IMR-90 (cell line): ENCODE measurements at regions not wholly inside any gene's neighbourhood (a gene's known extent, or its start where the extent isn't known, plus 50 kb on each side); places are given as distances from the start of the nearest gene placed in this dataset.
A peak's percentile ranks its signal among the peaks of the same experiment; 100 is the strongest.

Experiments used
- ATAC-seq: fragments of 200-7000 bp; cut with Tn5 transposase; 2 replicates; pipeline ENCODE4 v1.9.1; 2020; ENCODE audit warnings: low read depth, mild to moderate bottlenecking, moderate library complexity
- BruUV-seq: library from RNA; stranded (reverse); fragments of 400-500 nt; replicated peaks from 2 replicates; lab custom pipeline; 2021; lab: Mats Ljungman, UMichigan
- CTCF ChIA-PET: fragments of 300-600 bp; formaldehyde crosslinking; extraction: SDS; loops from one replicate; lab custom pipeline; 2021; ENCODE audit warnings: antibody characterized with exemption; lab: Yijun Ruan, JAX
- POLR2A ChIA-PET: fragments of 300-600 bp; sonication (Branson Sonifier 250); formaldehyde crosslinking; loops from one replicate; lab custom pipeline; 2022; ENCODE audit warnings: antibody characterized with exemption; ENCODE audit not compliant: unreplicated experiment; lab: Charles Lee
- DNase-seq: peaks from one replicate; pipeline ENCODE4 v3.0.0; 2013
- H2AFZ ChIP-seq: replicated peaks from 2 replicates; pipeline ENCODE3; 2013; ENCODE audit warnings: low read length, mild to moderate bottlenecking; ENCODE audit not compliant: poor library complexity
- H2AK5ac ChIP-seq: 2 replicates; pipeline ENCODE4 v1.6.1; 2013; ENCODE audit warnings: low read depth, low read length, inconsistent platforms
- H2AK9ac ChIP-seq: replicated peaks from 2 replicates; pipeline ENCODE3; 2013; ENCODE audit warnings: mild to moderate bottlenecking, low read depth, low read length, moderate library complexity; ENCODE audit not compliant: poor library complexity
- H2BK120ac ChIP-seq: 2 replicates; pipeline ENCODE4 v1.6.1; 2013; ENCODE audit warnings: low read depth, low read length, inconsistent platforms
- H2BK15ac ChIP-seq: 3 replicates; pipeline ENCODE4 v1.6.1; 2013; ENCODE audit warnings: low read depth, low read length, inconsistent platforms
- H2BK20ac ChIP-seq: 2 replicates; pipeline ENCODE4 v1.6.1; 2013; ENCODE audit warnings: low read depth, mild to moderate bottlenecking, inconsistent platforms, low read length, moderate library complexity
- H2BK5ac ChIP-seq: 2 replicates; pipeline ENCODE4 v1.6.1; 2013; ENCODE audit warnings: mild to moderate bottlenecking, low read depth, low read length, inconsistent platforms; ENCODE audit not compliant: poor library complexity, severe bottlenecking
- H3K14ac ChIP-seq: replicated peaks from 2 replicates; pipeline ENCODE4 v1.6.1; 2013; ENCODE audit warnings: low read depth, low read length, inconsistent platforms
- H3K18ac ChIP-seq: 2 replicates; pipeline ENCODE4 v1.6.1; 2013; ENCODE audit warnings: low read depth, low read length, control low read depth
- H3K23ac ChIP-seq: 2 replicates; pipeline ENCODE4 v1.6.1; 2013; ENCODE audit warnings: low read depth, low read length, inconsistent platforms
- H3K27ac ChIP-seq: 2 replicates; pipeline ENCODE4 v1.5.1; 2013; ENCODE audit warnings: mild to moderate bottlenecking, control low read depth, low read length; ENCODE audit not compliant: insufficient read depth
- H3K27me3 ChIP-seq: 2 replicates; pipeline ENCODE4 v1.6.1; 2013; ENCODE audit warnings: low read length; ENCODE audit not compliant: control insufficient read depth, insufficient read depth
- H3K36me3 ChIP-seq: 2 replicates; pipeline ENCODE4 v1.6.1; 2013; ENCODE audit warnings: low read length, mixed read lengths; ENCODE audit not compliant: control insufficient read depth, insufficient read depth
- H3K4ac ChIP-seq: 2 replicates; pipeline ENCODE4 v1.6.1; 2013; ENCODE audit warnings: low read depth, low read length, inconsistent platforms
- H3K4me1 ChIP-seq: 2 replicates; pipeline ENCODE4 v1.6.1; 2013; ENCODE audit warnings: low read length, mixed read lengths; ENCODE audit not compliant: control insufficient read depth, insufficient read depth
- H3K4me2 ChIP-seq: 2 replicates; pipeline ENCODE4 v1.6.1; 2013; ENCODE audit warnings: low read depth, mild to moderate bottlenecking, control low read depth, low read length, moderate library complexity
- H3K4me3 ChIP-seq: 2 replicates; pipeline ENCODE4 v1.5.1; 2013; ENCODE audit warnings: low read depth, mild to moderate bottlenecking, control low read depth, low read length, moderate library complexity; ENCODE audit not compliant: insufficient read depth
- H3K56ac ChIP-seq: 2 replicates; pipeline ENCODE4 v1.6.1; 2013; ENCODE audit warnings: low read length, inconsistent platforms; ENCODE audit not compliant: insufficient read depth; ENCODE audit errors: extremely low read depth
- H3K79me1 ChIP-seq, 2 experiments: 2 replicates each; pipeline ENCODE4 v1.6.1; 2013; ENCODE audit warnings: low read length in 2 of 2, inconsistent platforms in 1 of 2, low read depth in 1 of 2
- H3K9ac ChIP-seq: 2 replicates; pipeline ENCODE4 v1.6.1; 2013; ENCODE audit warnings: low read depth, low read length, control low read depth
- H3K9me1 ChIP-seq: 2 replicates; pipeline ENCODE4 v1.6.1; 2013; ENCODE audit warnings: low read length, inconsistent platforms; ENCODE audit not compliant: insufficient read depth
- H3K9me3 ChIP-seq: 2 replicates; pipeline ENCODE4 v1.6.1; 2013; ENCODE audit warnings: low read length; ENCODE audit not compliant: control insufficient read depth, insufficient read depth
- H4K20me1 ChIP-seq: 2 replicates; pipeline ENCODE4 v1.6.1; 2013; ENCODE audit warnings: low read length, inconsistent platforms; ENCODE audit not compliant: insufficient read depth
- H4K5ac ChIP-seq: 2 replicates; pipeline ENCODE4 v1.6.1; 2013; ENCODE audit warnings: mild to moderate bottlenecking, low read depth, low read length, control low read depth
- H4K8ac ChIP-seq, 2 experiments: 2 replicates each; pipeline ENCODE4 v1.6.1; 2013; ENCODE audit warnings: low read depth in 2 of 2, low read length in 2 of 2, control low read depth in 1 of 2, inconsistent platforms in 1 of 2
- H4K91ac ChIP-seq: 2 replicates; pipeline ENCODE4 v1.6.1; 2013; ENCODE audit warnings: low read depth, low read length, inconsistent platforms; ENCODE audit not compliant: insufficient read depth
- CEBPB ChIP-seq: IDR thresholded peaks from 2 replicates; pipeline ENCODE4 v1.6.1; 2012; ENCODE audit warnings: low read depth, low read length, improper control_type of control experiment
- MAFK ChIP-seq: IDR thresholded peaks from 2 replicates; pipeline ENCODE4 v1.6.1; 2012; ENCODE audit warnings: low read depth, low read length, improper control_type of control experiment
- MAZ ChIP-seq: IDR thresholded peaks from 2 replicates; pipeline ENCODE4 v1.6.1; 2012; ENCODE audit warnings: low read depth, mild to moderate bottlenecking, low read length, improper control_type of control experiment, moderate library complexity, borderline replicate concordance
- MXI1 ChIP-seq: IDR thresholded peaks from 2 replicates; pipeline ENCODE4 v1.6.1; 2012; ENCODE audit warnings: low read depth, mild to moderate bottlenecking, low read length, moderate library complexity, borderline replicate concordance
- POLR2A ChIP-seq: IDR thresholded peaks from 2 replicates; pipeline ENCODE4 v1.6.1; 2012; ENCODE audit warnings: mild to moderate bottlenecking, low read depth, low read length
- RFX5 ChIP-seq: IDR thresholded peaks from 2 replicates; pipeline ENCODE4 v1.8.0; 2012; ENCODE audit warnings: low read depth, mild to moderate bottlenecking, low read length, moderate library complexity
- WGBS, 2 experiments: methylation state at CpG; one replicate each; pipeline versions ENCODE4 v1.1.5 to v1.1.7; 2013; ENCODE audit warnings: missing lambda C conversion rate in 2 of 2; ENCODE audit not compliant: insufficient read length in 1 of 2; ENCODE audit errors: extremely low coverage in 2 of 2; 5-methylcytosine and 5-hydroxymethylcytosine counted together
- dilution Hi-C: fragments of 300-500 bp; cut with HindIII; formaldehyde crosslinking; loops from one replicate; pipeline ENCODE4 v1.14.3; 2018; ENCODE audit warnings: low sequenced_read_pairs; ENCODE audit not compliant: unreplicated experiment
- in situ Hi-C: fragments of 300-500 bp; cut with MboI; formaldehyde crosslinking; loops from 3 replicates; pipeline ENCODE4 v1.14.3; 2019; ENCODE audit warnings: low sequenced_read_pairs, inconsistent platforms, mixed read lengths
- intact Hi-C: fragments of 100-400 bp; cut with micrococcal nuclease; formaldehyde crosslinking; loops from 2 replicates; pipeline ENCODE4 v1.10.0; 2022
- TF ChIP-seq, protein P1 (sequence below): fragments of 150-350 bp; IDR thresholded peaks from 2 replicates; pipeline ENCODE4 v1.6.1; 2017; ENCODE audit warnings: mild to moderate bottlenecking, antibody characterized with exemption, low read length, low read depth

DNA sequence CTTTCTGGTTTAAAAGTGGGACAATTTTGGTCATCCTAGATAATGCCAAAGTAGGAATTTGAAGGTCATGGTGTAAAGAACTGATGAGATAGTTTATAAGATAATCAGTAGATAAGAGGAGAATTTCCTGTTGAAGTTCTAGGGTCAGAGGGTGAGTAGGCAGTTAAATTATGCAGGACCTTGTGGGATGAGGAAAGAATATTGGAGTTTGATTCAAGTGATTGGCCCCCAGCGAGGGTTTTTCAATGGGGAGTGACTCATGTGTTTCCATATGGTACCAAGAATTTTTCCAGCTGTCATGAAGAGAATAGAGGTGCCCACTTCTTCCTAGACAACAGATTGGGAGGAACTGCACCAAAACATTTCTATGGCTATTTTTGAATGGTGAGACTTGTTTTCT is 940.2 kb upstream of the ZEB2 start:
- Histone ChIP-seq H3K9me1 (no peaks in the 10 kb centered on the region), H3K4me3 (no peak overlapping the region), H2BK20ac (no peak overlapping the region), H3K4ac (no peak overlapping the region), H2AK5ac (no peak overlapping the region), H3K4me1 (no peaks in the 10 kb centered on the region), H4K20me1 (no peaks in the 10 kb centered on the region), H3K36me3 (no peaks in the 10 kb centered on the region), H4K8ac (no peak overlapping the region), H2BK15ac (no peak overlapping the region), H3K18ac (no peak overlapping the region), H3K23ac (no peak overlapping the region), H3K79me1 (no peaks in the 10 kb centered on the region), H2BK5ac (no peak overlapping the region), H2AFZ (no peak overlapping the region), H3K27ac (no peak overlapping the region), H3K9me3 (no peaks in the 10 kb centered on the region), H2AK9ac (no peak overlapping the region), H2BK120ac (no peak overlapping the region), H3K9ac (no peak overlapping the region), H4K5ac (no peak overlapping the region), H3K4me2 (no peak overlapping the region), H3K27me3 (no peaks in the 10 kb centered on the region), H4K91ac (no peak overlapping the region), H3K14ac (no peak overlapping the region), H3K56ac (no peak overlapping the region)
- no peak for TF ChIP-seq MAZ
- TF ChIP-seq MXI1, result no peak
- no peak for TF ChIP-seq CEBPB
- TF ChIP-seq MAFK, result no peak
- TF ChIP-seq RFX5, result no peak
- TF ChIP-seq POLR2A, result no peak
- TF ChIP-seq, protein P1, sequence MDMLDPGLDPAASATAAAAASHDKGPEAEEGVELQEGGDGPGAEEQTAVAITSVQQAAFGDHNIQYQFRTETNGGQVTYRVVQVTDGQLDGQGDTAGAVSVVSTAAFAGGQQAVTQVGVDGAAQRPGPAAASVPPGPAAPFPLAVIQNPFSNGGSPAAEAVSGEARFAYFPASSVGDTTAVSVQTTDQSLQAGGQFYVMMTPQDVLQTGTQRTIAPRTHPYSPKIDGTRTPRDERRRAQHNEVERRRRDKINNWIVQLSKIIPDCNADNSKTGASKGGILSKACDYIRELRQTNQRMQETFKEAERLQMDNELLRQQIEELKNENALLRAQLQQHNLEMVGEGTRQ, result no peak
- in situ Hi-C loops (no loop called here), dilution Hi-C loops (no loop called here), intact Hi-C loops (no loop called here)
- ATAC-seq, result no peak
- DNase-seq, result peak; percentile 7
- CTCF ChIA-PET, result interaction anchor here (0.6 kb wide), 1 partner anchor 12 kb away, joined by 3 read pairs; no protein-coding TSS in a partner anchor
- no CpG with 5 or more reads among the region's 1 CpG for WGBS, 2 experiments
- POLR2A ChIA-PET, result no interaction called here
- no TSS peak for BruUV-seq
